Esophagus squamous epithelium (tissue), 4 donors: ENCODE measurements at regions not wholly inside any gene's neighbourhood (a gene's known extent, or its start where the extent isn't known, plus 50 kb on each side); places are given as distances from the start of the nearest gene placed in this dataset.

Experiments used
- POLR2A ChIP-seq, 4 donors: fragments of 450-650 bp; IDR thresholded peaks; one replicate each; pipeline ENCODE4 v1.6.1; 2017; ENCODE audit warnings: antibody characterized with exemption in 4 of 4, mild to moderate bottlenecking in 4 of 4, moderate library complexity in 3 of 4
- TF ChIP-seq, protein P1 (sequence below), 6 experiments: fragments of 450-650 bp in 4 of 6; fragments of 200-600 bp in 2 of 6; sonication (generic) in 2 of 6; IDR thresholded peaks; one replicate each; pipeline ENCODE4 v1.5.1; 2016 to 2019; ENCODE audit warnings: antibody characterized with exemption in 6 of 6, mild to moderate bottlenecking in 4 of 6, moderate library complexity in 4 of 6

DNA sequence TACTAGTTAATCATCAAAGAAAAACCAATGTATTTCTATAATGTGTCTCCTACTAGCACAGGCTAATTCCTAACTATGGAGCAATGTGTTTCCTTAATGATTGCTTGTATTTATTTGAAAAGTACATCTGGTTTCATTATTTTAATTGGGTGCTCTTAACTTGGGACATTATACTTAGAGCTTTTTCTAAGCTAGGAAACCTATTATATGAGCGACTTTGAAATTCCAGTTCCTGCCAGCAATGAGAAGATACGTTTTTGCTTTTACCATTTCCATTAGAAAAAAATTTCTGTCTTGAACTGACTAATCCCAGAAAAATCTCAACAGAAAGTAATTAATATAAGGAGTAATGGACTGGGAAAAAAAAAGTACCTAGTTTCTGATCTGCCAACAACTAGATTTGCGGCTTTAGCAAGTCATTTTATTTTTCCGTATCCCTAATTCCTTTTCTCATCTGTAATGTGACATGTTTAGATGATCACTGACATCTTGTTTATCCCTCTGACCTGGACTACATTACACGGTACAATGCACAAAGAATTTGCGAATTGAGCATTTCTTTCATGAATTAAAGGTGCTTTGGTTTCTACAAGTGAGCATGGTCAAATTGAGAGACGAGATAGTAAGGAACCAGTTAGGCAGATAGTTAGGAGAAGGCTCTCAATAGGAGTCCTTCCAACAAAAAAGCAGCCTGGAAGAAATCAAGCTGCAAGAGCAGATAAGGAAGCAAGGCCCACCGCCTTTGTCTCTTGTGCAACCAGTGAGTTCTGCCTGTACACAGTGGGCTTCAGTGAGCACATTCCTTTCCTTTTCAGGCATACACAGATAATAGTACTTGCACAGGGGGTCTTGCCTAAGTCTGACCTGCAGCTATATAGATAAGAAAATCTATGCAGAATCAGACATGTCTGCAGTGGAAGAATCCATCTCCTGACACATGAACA, 1765.0 kb upstream of the FLRT2 start:
- TF ChIP-seq, protein P1, sequence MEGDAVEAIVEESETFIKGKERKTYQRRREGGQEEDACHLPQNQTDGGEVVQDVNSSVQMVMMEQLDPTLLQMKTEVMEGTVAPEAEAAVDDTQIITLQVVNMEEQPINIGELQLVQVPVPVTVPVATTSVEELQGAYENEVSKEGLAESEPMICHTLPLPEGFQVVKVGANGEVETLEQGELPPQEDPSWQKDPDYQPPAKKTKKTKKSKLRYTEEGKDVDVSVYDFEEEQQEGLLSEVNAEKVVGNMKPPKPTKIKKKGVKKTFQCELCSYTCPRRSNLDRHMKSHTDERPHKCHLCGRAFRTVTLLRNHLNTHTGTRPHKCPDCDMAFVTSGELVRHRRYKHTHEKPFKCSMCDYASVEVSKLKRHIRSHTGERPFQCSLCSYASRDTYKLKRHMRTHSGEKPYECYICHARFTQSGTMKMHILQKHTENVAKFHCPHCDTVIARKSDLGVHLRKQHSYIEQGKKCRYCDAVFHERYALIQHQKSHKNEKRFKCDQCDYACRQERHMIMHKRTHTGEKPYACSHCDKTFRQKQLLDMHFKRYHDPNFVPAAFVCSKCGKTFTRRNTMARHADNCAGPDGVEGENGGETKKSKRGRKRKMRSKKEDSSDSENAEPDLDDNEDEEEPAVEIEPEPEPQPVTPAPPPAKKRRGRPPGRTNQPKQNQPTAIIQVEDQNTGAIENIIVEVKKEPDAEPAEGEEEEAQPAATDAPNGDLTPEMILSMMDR (IDR thresholded peaks at IDR 0.05) = no peak
- no peak for TF ChIP-seq POLR2A (IDR thresholded peaks at IDR 0.05)
